CD4-positive, alpha-beta T cell treated with Interleukin-6 for 4 hours (primary cell): ENCODE measurements at regions not wholly inside any gene's neighbourhood (a gene's known extent, or its start where the extent isn't known, plus 50 kb on each side); places are given as distances from the start of the nearest gene placed in this dataset.
"Not testable (repeated sequence)": the region's sequence is repeated elsewhere in the genome, so short reads cannot be mapped to it uniquely, and the experiment has no call there.

Source experiments
- DNase-seq: peaks from one replicate; pipeline ENCODE4 v3.0.0-alpha.2; 2020; ENCODE audit warnings: mixed read lengths

DNA sequence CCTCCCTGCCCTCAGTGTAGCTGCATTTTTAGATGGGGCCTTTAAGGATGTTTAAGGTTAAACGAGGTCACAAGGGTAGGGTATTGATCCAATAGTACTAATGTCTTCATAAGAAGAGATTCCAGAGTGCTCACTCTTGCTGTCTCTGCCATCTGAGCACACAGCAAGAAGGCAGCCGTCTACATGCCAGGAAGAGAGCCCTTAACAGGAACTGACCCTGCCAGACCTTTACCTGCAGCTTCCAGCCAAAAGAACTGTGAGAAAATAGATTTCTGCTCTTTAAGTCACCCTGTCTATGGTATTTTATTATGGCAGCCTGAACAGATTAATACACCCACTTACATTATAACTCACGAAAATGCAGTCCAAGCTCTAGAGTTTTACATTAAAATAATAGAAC is 685.3 kb upstream of the MARCKS start:
- no peak for DNase-seq

GRCh38 chr6:113172531-113172966 is 684.6 kb upstream of the MARCKS start:
- no peak for DNase-seq

DNA sequence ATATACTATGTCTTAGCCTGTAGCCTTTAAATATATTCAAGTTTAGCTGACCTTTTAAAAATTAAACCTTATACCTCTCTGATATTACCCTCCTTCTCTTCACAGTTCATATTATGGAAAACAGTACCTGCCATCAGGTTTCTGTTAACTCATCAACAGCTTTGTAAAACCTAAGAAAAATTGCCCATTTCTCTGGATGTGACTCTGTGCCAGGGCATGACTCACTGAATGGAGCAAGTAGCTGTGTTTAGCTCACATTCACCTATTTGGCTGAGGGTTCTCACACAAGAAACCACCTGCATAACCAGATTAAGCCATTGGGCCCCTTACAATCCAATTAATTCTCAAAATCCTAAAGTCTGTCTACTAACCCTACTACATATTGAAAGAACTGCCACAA is 678.8 kb upstream of the MARCKS start:
- DNase-seq: no peak

DNA sequence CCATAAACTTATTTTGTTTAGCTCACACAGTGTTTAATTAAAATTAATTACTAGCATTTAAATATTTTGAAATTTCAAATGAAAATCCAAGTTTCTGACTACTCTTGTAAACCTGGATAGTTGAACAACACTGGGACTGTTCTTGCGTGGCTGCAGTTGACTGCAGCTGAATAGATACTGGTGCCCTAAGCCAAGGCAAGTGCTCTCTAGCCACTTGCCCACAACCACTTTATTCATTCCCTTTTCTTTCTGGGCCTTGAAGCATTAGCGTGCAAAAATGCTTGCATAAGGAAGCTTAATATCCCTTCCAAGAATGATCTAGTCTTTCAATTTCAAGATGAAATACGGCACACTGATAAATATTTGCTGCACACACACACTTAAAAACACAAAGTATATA is 676.0 kb upstream of the MARCKS start:
- no peak for DNase-seq

GRCh38 chr6:113182370-113183141 is 674.6 kb upstream of the MARCKS start:
- no peak for DNase-seq

GRCh38 chr6:113184291-113184690 is 672.9 kb upstream of the MARCKS start:
- DNase-seq: no peak

GRCh38 chr6:113184736-113185135 is 672.4 kb upstream of the MARCKS start:
- no peak for DNase-seq

DNA sequence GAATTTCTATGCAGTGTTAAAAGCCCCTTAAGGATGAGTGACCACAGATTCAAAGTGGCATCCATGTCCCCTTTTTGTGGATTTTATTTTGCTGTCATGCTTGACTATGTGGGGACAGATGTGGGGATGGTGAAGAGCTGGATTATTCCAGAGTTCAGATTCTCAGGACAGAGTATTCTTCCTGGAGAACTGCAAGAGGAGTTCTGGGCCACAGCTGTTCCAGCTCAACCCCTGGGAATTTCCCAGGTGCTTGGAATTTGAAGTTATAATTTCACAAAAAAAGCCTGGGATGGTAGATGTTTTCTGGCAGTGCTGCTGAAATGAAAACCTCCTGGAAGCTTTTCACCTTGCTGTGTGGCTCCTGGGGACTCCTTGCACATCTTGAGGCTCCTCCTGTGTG is 671.8 kb upstream of the MARCKS start:
- no peak for DNase-seq

DNA sequence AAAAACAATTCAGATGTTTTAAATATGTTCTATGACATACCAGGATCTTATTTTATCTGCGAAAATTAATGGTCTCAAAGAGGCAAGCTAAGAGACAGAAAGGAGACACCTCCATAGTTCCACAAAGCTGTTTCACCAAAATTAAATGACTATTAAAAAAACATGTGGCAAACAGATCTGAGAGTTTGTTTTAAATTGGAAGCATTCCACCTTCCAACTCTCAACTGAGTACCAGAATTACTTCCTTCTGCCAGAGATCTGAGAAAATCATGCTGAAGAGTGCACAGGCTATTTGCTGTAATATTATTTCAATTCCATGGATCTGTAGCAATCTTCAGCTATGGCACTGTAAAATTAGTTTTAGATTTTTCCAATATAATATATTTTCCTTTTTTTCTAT is 669.5 kb upstream of the MARCKS start:
- DNase-seq: no peak

- DNase-seq: no peak
These were observed 668.2 kb upstream of the MARCKS start for GRCh38 chr6:113188962-113189361.

DNA sequence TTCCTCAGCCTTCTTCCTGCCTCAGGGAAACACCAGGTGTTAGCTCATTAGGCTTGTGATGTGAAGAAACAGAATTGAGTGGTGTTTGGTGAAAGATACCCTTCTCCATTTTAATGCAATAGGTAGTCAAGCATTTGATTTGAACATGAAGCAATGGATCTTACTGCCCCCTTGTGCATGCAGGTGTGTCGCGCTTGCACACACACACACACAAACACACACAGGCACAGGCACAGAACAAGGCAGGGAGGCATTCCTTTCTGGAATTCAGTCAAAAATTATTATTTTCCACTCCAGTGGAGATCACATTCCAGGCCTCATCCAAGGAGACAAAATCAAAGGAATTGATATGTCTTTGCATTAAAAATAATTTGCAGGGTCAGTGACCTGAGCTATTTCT is 667.0 kb upstream of the MARCKS start:
- DNase-seq: no peak

DNA sequence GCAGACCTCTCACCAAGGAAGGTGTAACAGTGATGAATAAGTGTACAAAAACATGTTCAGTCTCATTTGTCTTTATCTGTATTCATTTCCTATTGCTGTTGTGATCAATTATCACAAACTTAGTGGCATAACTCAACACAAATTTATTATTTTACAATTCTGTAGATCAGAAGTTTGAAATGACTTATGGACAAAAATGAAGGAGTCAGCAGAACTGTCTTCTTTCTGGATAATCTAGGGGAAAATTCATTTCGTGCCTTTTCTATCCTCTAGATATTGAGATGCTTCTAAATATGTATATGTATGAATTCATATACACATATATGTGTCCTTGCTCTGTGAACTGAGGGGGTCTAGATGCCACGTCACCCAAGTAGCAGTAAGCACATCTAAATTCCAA is 663.1 kb upstream of the MARCKS start:
- DNase-seq: no peak

GRCh38 chr6:113202852-113203714 is 654.1 kb upstream of the MARCKS start:
- no peak for DNase-seq

DNA sequence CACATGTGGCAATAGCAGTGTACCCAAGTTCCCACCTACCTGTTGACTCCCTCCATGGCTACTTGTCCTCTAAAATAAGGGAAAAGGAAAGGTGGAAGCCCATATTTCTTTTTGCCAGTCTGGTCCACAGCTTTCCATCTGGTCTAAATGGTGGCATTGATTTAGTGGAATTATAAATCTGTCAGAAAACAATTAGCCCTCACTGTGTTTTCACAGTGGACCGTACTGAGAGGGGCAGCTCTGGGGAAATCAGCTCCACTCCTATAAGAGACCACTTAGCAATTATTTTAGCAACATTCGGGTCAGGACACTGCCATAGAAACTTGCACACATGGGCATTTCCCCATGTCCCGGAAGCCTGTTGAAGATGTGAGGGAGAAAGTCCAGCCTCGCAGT is 653.4 kb upstream of the MARCKS start:
- DNase-seq: no peak

GRCh38 chr6:113205553-113205952 is 651.6 kb upstream of the MARCKS start:
- DNase-seq: no peak

DNA sequence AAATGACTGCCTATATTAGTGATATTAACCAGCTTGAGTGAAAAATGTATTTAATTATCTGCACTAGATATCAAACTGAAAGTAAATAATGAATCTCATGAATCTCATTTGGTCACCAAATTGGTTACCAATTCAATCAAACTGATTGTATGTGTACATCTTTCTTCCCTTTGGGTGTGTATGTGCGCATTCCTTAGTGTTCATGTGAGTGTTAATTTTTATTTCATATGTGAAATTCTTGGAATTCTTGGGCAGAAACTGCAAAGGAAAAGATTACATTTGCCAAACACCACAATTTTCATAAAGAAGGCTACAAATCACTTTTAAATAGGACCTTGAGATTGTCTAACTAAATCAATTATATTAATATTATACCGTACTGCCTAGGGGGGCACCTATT is 648.4 kb upstream of the MARCKS start:
- no peak for DNase-seq

DNA sequence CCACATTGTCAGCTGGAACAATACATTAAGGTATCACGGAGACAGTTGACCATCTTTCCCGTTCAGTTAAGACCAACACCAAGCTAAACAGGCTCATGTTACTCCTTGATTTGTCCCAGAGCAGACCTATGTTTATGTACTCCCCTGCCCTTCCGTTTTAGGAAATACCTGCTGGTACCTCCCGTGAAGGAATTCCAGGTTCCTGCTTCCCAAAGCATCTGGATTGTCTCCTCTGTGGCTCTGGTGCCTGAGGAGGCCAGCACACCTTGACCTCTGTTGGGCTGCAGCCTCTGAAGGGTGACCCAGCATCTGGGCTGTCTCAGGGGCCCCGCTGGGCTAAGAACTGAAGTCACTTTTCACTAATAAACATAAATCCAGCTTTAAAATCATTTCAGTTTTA is 647.8 kb upstream of the MARCKS start:
- no peak for DNase-seq

DNA sequence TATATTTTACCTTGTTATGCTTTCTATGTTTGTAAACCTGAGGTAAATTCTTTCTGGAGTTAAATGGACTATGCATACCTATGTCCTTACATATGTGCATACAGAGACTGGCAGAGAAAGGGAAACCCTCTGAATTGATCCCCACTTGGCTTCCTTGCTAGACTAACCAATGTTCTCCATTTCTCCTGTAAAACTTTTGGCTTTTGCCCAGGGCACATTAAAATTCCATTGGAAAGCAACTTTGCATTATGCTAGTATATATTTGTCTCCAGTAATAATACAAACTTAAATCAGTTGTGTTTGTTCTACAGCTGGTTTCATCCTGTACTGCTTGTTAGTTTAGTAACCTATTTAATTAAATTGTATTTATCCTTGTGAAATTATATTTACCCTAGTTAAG is 646.0 kb upstream of the MARCKS start:
- DNase-seq: no peak

DNA sequence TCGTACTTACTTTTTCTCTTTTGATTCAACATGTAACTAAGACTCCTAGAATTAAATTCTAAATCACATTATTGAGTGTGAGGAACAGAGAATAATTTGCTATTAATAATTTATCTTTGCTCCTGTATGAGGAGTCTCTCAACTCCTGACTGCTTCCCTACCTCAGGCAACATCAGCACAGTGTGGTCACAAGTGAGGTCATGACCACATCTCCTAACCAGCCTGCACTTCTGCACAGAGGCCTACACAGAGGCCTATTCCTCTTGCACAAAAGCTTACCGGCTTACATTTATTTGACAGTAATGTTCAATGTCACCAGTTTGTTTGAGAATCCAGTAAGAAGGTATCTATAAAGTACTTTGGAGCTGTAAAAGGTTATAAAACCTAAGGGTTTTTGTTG is 637.4 kb upstream of the MARCKS start:
- DNase-seq: no peak

DNA sequence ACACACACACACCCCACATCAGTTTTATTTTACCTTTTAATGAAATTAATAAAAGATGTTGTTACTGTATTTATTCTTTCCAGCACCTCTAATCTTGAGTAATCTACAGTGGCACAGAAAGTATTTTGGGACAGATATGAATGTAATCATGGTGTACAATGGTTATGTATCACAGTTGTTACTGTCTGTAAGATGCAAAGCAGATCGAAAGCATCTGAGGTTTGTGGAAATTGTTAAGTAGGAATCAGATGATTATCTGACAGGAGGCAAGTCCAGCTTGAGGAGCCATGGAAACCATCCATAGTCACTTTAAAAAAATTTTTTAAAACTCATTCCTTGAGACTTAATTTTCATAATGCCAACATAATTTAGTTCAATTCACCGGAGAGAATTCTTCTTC is 636.3 kb upstream of the MARCKS start:
- no peak for DNase-seq

GRCh38 chr6:113221850-113222249 is 635.3 kb upstream of the MARCKS start:
- no peak for DNase-seq

- DNase-seq: no peak
These were observed 611.0 kb upstream of the MARCKS start for GRCh38 chr6:113246186-113246585.

GRCh38 chr6:113248532-113248931 is 608.6 kb upstream of the MARCKS start:
- no peak for DNase-seq

DNA sequence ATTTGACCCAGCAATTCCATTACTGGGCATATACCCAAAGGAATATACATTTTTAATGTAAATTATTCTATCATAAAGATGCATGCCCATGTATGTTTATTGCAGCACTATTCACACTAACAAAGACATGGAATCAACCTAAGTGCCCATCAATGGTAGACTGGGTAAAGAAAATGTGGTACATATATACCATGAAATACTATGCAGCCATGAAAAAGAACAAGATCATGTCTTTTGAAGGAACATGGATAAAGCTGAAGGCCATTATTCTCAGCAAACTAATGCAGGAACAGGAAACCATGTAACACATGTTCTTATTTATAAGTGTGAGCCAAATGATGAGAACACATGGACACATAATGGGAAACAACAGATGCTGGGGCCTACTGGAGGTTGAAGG is 603.0 kb upstream of the MARCKS start:
- not testable (repeated sequence) for DNase-seq
